ENCODE measurements at regions not wholly inside any gene's neighbourhood (a gene's known extent, or its start where the extent isn't known, plus 50 kb on each side); places are given as distances from the start of the nearest gene placed in this dataset.
A peak's percentile ranks its signal among the peaks of the same experiment; 100 is the strongest.
"Not testable (repeated sequence)": the region's sequence is repeated elsewhere in the genome, so short reads cannot be mapped to it uniquely, and the experiment has no call there.

GRCh38 chr3:102722317-102722716 is 287.5 kb downstream of the ZPLD1 start:
- in situ Hi-C loops (cut with HindIII; ENCODE audit: low pct_unique_long_range_greater_than_20kb, low sequenced_read_pairs), result no loop called here
- DNase-seq (ENCODE audit: low read depth, low spot score), result no peak

DNA sequence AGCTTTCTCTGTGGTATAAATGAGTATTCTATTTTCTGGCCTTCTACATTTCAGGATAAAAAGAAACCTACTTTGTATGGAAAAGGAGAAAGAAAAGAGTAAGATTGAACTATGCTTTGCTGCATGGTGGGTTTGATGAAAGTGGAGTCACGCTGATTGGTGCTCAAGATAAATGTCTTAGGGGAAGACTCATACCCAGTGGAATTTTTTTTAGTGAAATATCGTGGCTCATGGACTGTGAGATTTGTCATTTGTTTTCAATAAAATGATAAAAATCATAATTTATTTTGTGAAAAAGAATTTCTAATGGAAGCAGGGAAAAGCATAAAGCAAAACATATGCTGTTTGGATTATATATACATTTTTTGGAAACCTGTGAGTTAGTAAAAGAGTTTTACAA is 292.5 kb downstream of the ZPLD1 start:
- DNase-seq (ENCODE audit: low read depth, low spot score), result no peak
- in situ Hi-C loops (cut with HindIII; ENCODE audit: low pct_unique_long_range_greater_than_20kb, low sequenced_read_pairs), result no loop called here

- in situ Hi-C loops (cut with HindIII; ENCODE audit: low pct_unique_long_range_greater_than_20kb, low sequenced_read_pairs); DNase-seq (ENCODE audit: low read depth, low spot score): not testable (repeated sequence)
Observed at GRCh38 chr3:102732581-102732980, 297.8 kb downstream of the ZPLD1 start.

- DNase-seq (ENCODE audit: low read depth, low spot score), result no peak
- in situ Hi-C loops (cut with HindIII; ENCODE audit: low pct_unique_long_range_greater_than_20kb, low sequenced_read_pairs), result no loop called here
Observed at GRCh38 chr3:102733791-102734563, 299.2 kb downstream of the ZPLD1 start.

- in situ Hi-C loops (cut with HindIII; ENCODE audit: low pct_unique_long_range_greater_than_20kb, low sequenced_read_pairs), result no loop called here
- DNase-seq (ENCODE audit: low read depth, low spot score), result no peak
Observed at GRCh38 chr3:102735311-102735710, 300.5 kb downstream of the ZPLD1 start.

DNA sequence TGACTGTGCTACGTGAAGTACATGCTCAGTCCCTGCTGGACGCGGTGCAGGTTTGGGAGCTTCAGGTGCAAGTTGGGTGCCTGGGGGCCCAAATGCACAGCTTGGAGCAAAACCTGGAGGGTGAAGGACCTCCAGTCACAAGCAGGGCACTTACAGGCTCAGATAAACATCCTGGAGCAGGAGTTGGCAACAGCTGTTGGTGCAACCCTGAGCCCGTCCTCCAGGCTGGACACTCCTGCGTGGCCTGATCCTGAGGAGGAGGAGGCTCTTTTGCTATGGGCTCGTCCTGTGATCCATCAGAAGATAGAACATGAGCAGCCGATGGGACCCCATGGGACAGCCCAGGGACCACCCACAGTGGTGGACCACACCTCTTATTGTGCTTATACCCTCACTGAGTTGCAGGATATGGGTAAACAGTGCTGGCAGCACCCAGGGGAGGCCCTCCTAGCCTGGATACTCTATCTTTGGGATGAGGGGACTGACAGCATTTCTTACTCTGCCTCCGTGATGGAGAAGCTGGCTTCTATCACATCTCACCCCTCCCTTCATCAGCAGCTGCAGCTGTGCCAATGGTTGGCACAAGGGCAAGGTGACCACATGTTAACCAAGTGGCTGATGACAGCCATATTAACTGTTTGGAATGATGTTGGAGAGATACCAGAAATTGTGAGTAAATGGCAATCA is 301.6 kb downstream of the ZPLD1 start:
- in situ Hi-C loops (cut with HindIII; ENCODE audit: low pct_unique_long_range_greater_than_20kb, low sequenced_read_pairs), result no loop called here
- no peak for DNase-seq (ENCODE audit: low read depth, low spot score)

GRCh38 chr3:102736975-102737304 is 302.1 kb downstream of the ZPLD1 start:
- DNase-seq (ENCODE audit: low read depth, low spot score), result no peak
- in situ Hi-C loops (cut with HindIII; ENCODE audit: low pct_unique_long_range_greater_than_20kb, low sequenced_read_pairs), result no loop called here

- DNase-seq (ENCODE audit: low read depth, low spot score), result no peak
- in situ Hi-C loops (cut with HindIII; ENCODE audit: low pct_unique_long_range_greater_than_20kb, low sequenced_read_pairs), result no loop called here
Observed at GRCh38 chr3:102737353-102737752, 302.5 kb downstream of the ZPLD1 start.

- in situ Hi-C loops (cut with HindIII; ENCODE audit: low pct_unique_long_range_greater_than_20kb, low sequenced_read_pairs), result no loop called here
- DNase-seq (ENCODE audit: low read depth, low spot score), result peak; percentile 38
Observed at GRCh38 chr3:102741105-102741504, 306.3 kb downstream of the ZPLD1 start.

DNA sequence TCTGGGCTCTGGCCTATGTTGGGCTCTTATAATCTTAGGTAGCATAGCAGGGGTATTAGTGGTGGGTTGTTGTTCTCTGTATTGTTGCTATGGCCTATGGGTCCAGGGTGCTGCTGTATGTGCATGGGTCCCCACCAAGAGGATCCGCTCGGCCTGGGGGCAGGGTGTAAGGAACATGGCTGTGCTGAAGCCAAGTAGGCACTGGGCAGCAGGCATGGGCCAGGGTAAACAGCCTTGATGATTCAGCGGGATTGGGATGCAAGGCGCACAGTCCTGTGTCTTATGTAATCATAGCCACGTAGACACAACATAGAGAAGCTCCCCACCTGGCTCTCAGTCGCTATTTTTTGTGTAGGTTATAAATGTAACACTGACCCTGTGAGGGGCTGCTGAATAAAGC is 306.9 kb downstream of the ZPLD1 start:
- no peak for DNase-seq (ENCODE audit: low read depth, low spot score)
- in situ Hi-C loops (cut with HindIII; ENCODE audit: low pct_unique_long_range_greater_than_20kb, low sequenced_read_pairs), result no loop called here

- in situ Hi-C loops (cut with HindIII; ENCODE audit: low pct_unique_long_range_greater_than_20kb, low sequenced_read_pairs), result no loop called here
- peak; percentile 36 for DNase-seq (ENCODE audit: low read depth, low spot score)
Observed at GRCh38 chr3:102745881-102746280, 311.1 kb downstream of the ZPLD1 start.

DNA sequence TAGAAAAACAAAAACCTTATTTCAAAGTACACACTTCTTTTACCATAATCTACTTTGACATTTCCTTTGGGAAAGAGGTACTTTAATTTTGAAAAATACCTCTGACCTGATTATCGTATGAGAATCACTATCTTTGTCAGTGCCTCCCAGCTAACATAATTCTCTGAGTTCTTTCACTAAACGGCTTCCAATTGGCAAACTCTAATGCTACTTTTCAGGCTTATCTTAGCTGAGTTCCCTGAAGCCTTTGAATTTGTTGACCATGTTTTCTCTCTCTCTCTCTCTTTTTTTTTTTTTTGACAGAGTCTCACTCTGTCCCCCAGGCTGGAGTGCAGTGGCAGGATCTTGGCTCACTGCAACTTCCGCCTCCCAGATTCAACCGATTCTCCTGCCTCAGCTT is 312.8 kb downstream of the ZPLD1 start:
- in situ Hi-C loops (cut with HindIII; ENCODE audit: low pct_unique_long_range_greater_than_20kb, low sequenced_read_pairs), result no loop called here

DNA sequence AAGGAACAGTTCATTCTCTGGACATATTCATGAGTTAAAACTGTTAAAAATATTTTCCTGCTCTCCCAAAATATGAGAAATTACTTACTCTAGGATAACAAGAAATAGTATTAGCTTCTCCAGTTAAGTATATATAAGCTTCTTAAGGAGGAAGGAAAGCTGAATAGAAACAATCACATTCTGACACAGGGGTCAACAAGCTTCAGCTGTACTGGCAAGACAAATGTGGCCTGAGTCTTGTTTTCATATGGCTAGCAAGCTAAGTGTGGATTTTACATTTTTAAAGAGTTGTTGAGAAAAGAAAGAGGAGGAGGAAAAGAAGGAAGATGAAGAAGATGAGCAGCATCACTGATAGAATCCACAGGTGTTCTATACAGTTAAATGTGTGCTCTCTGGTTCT is 313.8 kb downstream of the ZPLD1 start:
- no peak for DNase-seq (ENCODE audit: low read depth, low spot score)
- in situ Hi-C loops (cut with HindIII; ENCODE audit: low pct_unique_long_range_greater_than_20kb, low sequenced_read_pairs), result no loop called here

More for the DNA sequence above, 312.8 kb downstream of the ZPLD1 start:
- DNase-seq (ENCODE audit: low read depth, low spot score), result no peak

GRCh38 chr3:102750322-102750721 is 315.5 kb downstream of the ZPLD1 start:
- no peak for DNase-seq (ENCODE audit: low read depth, low spot score)
- in situ Hi-C loops (cut with HindIII; ENCODE audit: low pct_unique_long_range_greater_than_20kb, low sequenced_read_pairs), result no loop called here

GRCh38 chr3:102753901-102754300 is 319.1 kb downstream of the ZPLD1 start:
- in situ Hi-C loops (cut with HindIII; ENCODE audit: low pct_unique_long_range_greater_than_20kb, low sequenced_read_pairs), result no loop called here
- DNase-seq (ENCODE audit: low read depth, low spot score), result no peak

DNA sequence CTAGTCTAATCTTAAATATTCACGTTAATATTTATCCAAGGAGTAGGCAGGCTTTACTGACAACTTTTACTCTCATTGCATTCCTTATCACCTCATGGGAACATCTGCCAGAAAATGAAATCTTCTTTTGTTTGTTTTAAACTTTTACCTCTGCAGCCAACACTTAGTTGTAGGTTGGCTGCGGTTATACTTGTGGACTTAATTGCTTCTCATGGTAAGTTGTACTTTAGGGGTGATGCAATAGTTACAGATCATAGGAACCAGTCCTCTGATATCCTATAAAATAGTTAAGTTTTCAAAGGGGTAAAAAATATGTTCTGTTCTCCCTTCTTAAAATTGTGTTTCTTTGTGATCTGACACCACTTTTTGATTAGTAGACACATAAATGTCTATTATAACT is 321.9 kb downstream of the ZPLD1 start:
- in situ Hi-C loops (cut with HindIII; ENCODE audit: low pct_unique_long_range_greater_than_20kb, low sequenced_read_pairs), result no loop called here

GRCh38 chr3:102757950-102758349 is 323.1 kb downstream of the ZPLD1 start:
- in situ Hi-C loops (cut with HindIII; ENCODE audit: low pct_unique_long_range_greater_than_20kb, low sequenced_read_pairs), result no loop called here
- DNase-seq (ENCODE audit: low read depth, low spot score), result no peak

More for the DNA sequence above, 321.9 kb downstream of the ZPLD1 start:
- DNase-seq (ENCODE audit: low read depth, low spot score), result no peak

DNA sequence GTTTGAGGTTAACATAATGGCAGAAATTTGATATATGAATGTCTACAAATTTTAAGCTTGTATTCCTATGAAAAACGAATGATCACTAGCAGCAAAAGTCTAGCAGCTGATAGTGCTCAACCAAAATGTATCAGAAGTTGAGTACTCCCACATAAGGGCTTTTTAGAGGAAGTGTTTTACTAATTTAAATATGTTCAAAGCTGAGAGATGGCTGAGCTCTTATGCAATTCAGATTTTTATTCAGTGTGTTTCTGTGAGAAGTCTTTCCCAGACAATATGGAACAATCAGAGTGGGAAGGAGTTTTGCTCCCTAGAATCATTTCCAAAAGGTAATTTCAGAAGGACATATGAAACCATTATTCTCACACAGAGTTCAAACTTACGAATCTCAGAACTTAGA is 327.0 kb downstream of the ZPLD1 start:
- DNase-seq (ENCODE audit: low read depth, low spot score), result no peak
- in situ Hi-C loops (cut with HindIII; ENCODE audit: low pct_unique_long_range_greater_than_20kb, low sequenced_read_pairs), result no loop called here

GRCh38 chr3:102790747-102791325 is 356.0 kb downstream of the ZPLD1 start:
- in situ Hi-C loops (cut with HindIII; ENCODE audit: low pct_unique_long_range_greater_than_20kb, low sequenced_read_pairs), result no loop called here
- DNase-seq (ENCODE audit: low read depth, low spot score), result no peak

Measured in SK-MEL-5 (cell line).